Uterus (tissue), 3 donors: ENCODE measurements at regions not wholly inside any gene's neighbourhood (a gene's known extent, or its start where the extent isn't known, plus 50 kb on each side); places are given as distances from the start of the nearest gene placed in this dataset.

Experiments used
- DNase-seq, 2 donors: peaks; one replicate each; pipeline ENCODE4 v3.0.0-alpha.2; 2019 to 2020
- H3K27ac ChIP-seq, 2 donors: fragments of 200-600 bp; sonication (generic); 1 replicate in 1 of 2; 2 replicates in 1 of 2; pipeline ENCODE4 v1.5.1; 2016 to 2018
- H3K27me3 ChIP-seq, 2 donors: fragments of 200-600 bp; sonication (generic); one replicate each; pipeline ENCODE4 v1.5.1; 2018 to 2019; ENCODE audit warnings: control low read depth in 1 of 2
- H3K36me3 ChIP-seq, 2 donors: fragments of 200-600 bp; sonication (generic); one replicate each; pipeline ENCODE4 v1.5.1; 2019; ENCODE audit warnings: control low read depth in 1 of 2
- H3K4me1 ChIP-seq, 2 donors: fragments of 200-600 bp; sonication (generic); one replicate each; pipeline ENCODE4 v1.5.1; 2018 to 2019; ENCODE audit warnings: control low read depth in 1 of 2
- H3K4me3 ChIP-seq, 2 donors: fragments of 200-600 bp; sonication (generic); 1 replicate in 1 of 2; 2 replicates in 1 of 2; pipeline ENCODE4 v1.5.1; 2018 to 2019; ENCODE audit warnings: mild to moderate bottlenecking in 1 of 2
- H3K9me3 ChIP-seq, 2 donors: fragments of 200-600 bp; sonication (generic); one replicate each; pipeline ENCODE4 v1.5.1; 2019; ENCODE audit warnings: control low read depth in 1 of 2
- POLR2A ChIP-seq, 2 donors: fragments of 450-650 bp; IDR thresholded peaks; one replicate each; pipeline ENCODE4 v1.6.1; 2016; ENCODE audit warnings: antibody characterized with exemption in 2 of 2, mild to moderate bottlenecking in 1 of 2, moderate library complexity in 1 of 2
- intact Hi-C: fragments of 100-400 bp; cut with DNase I; formaldehyde crosslinking; loops from one replicate; pipeline ENCODE4 v1.15.1; 2023; ENCODE audit warnings: low total_unique reads
- TF ChIP-seq, protein P1 (sequence below), 4 experiments: fragments of 200-600 bp in 2 of 4; fragments of 450-650 bp in 2 of 4; sonication (generic) in 2 of 4; IDR thresholded peaks; one replicate each; pipeline ENCODE4 v1.5.1; 2016 to 2019; ENCODE audit warnings: antibody characterized with exemption in 4 of 4, mild to moderate bottlenecking in 2 of 4, moderate library complexity in 1 of 4
- donor health status: DM: yes; HTN: yes; CAD: no.

DNA sequence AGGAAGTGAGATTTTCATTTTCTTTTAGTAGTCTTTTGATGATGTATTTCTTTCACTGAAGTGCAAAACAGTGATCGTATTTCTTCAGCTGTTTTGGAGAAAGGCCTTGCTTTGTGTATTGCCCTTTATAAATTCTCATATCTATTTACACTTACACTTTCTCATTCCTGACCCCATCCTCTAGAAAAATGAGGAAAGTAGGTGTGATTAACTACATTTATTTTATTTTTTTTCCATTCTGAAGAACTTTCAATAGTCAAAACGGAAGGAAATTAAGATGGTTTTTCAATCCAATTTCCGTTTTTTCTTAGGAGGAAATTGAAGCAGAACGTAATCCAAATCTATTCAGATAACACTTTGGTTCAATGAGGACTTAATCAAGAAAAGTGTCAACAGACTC is 188.1 kb downstream of the SLITRK5 start:
- TF ChIP-seq POLR2A (IDR thresholded peaks at IDR 0.05) = no peak
- TF ChIP-seq, protein P1, sequence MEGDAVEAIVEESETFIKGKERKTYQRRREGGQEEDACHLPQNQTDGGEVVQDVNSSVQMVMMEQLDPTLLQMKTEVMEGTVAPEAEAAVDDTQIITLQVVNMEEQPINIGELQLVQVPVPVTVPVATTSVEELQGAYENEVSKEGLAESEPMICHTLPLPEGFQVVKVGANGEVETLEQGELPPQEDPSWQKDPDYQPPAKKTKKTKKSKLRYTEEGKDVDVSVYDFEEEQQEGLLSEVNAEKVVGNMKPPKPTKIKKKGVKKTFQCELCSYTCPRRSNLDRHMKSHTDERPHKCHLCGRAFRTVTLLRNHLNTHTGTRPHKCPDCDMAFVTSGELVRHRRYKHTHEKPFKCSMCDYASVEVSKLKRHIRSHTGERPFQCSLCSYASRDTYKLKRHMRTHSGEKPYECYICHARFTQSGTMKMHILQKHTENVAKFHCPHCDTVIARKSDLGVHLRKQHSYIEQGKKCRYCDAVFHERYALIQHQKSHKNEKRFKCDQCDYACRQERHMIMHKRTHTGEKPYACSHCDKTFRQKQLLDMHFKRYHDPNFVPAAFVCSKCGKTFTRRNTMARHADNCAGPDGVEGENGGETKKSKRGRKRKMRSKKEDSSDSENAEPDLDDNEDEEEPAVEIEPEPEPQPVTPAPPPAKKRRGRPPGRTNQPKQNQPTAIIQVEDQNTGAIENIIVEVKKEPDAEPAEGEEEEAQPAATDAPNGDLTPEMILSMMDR (IDR thresholded peaks at IDR 0.05) = no peak
- no peak for DNase-seq
- H3K36me3 ChIP-seq = no peaks in the 10 kb centered on the region
- no peak overlapping the region for H3K27ac ChIP-seq
- H3K4me1 ChIP-seq = no peaks in the 10 kb centered on the region
- H3K9me3 ChIP-seq = no peaks in the 10 kb centered on the region
- intact Hi-C loops = no loop called here
- no peaks in the 10 kb centered on the region for H3K27me3 ChIP-seq
- no peak overlapping the region for H3K4me3 ChIP-seq

DNA sequence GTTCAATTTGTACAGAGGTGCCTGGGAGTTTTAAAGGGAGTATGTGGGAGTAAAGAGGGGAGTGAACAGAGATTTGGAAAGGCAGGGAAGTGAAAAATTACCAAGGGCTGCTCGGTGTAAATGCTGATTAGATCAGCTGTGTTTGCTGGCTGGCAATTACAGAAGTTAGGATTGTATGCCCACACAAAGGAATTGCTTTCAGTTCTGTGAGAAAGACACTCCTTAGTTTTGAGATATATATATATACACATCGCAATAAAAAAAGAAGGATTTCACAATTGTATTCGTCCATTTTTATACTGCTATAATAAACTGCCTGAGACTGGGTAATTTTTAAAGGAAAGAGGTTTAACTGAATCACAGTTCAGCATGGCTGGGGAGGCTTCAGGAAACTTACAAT is 196.3 kb downstream of the SLITRK5 start:
- no peaks in the 10 kb centered on the region for H3K36me3 ChIP-seq
- H3K27me3 ChIP-seq = no peaks in the 10 kb centered on the region
- H3K27ac ChIP-seq = no peak overlapping the region
- TF ChIP-seq POLR2A (IDR thresholded peaks at IDR 0.05) = no peak
- TF ChIP-seq, protein P1 (IDR thresholded peaks at IDR 0.05) = no peak
- intact Hi-C loops = no loop called here
- H3K4me1 ChIP-seq = no peaks in the 10 kb centered on the region
- no peak for DNase-seq
- no peak overlapping the region for H3K4me3 ChIP-seq
- no peaks in the 10 kb centered on the region for H3K9me3 ChIP-seq

DNA sequence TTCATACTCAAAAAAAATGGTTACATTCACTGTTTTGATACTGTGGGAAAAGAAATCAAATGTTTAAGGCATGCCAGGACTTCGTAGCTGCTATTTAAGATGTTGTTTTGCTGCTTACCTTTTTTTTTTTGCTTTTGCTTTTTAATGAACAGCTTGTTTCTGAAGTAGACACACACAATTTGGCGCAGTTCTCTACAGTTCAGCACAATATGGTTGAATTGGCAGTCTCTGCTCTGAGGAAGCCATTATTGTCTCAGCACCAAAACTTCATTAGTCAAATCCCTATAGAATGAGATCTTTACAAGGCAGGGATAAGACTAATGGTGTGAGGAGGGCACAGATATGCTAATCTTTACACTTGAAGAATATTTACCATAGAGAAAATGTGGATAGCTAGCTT is 197.6 kb downstream of the SLITRK5 start:
- Histone ChIP-seq H3K9me3 (no peaks in the 10 kb centered on the region), H3K27ac (no peak overlapping the region), H3K4me3 (no peak overlapping the region), H3K27me3 (no peaks in the 10 kb centered on the region), H3K36me3 (no peaks in the 10 kb centered on the region), H3K4me1 (no peaks in the 10 kb centered on the region)
- DNase-seq = no peak
- intact Hi-C loops = no loop called here
- no peak for TF ChIP-seq POLR2A (IDR thresholded peaks at IDR 0.05)
- TF ChIP-seq, protein P1 (IDR thresholded peaks at IDR 0.05) = no peak

DNA sequence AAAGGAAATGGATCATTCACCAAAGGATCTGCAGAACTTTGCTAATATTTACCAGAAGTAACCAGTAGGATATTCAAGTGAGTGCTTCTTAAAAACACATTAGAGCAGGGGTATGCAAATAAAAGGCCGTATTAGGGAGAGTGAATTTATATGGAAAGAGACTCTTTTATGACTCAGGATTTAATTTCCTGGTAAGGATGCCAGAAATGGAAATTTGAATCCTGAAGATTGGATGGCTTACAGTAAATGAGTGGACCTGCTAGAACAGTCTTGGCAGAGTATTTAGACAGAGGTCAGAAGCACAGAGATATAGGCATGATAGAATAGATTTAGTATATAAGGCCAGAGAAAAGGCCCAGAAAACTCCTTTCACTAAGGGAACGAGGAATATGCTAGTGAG is 201.6 kb downstream of the SLITRK5 start:
- no peaks in the 10 kb centered on the region for H3K9me3 ChIP-seq

DNA sequence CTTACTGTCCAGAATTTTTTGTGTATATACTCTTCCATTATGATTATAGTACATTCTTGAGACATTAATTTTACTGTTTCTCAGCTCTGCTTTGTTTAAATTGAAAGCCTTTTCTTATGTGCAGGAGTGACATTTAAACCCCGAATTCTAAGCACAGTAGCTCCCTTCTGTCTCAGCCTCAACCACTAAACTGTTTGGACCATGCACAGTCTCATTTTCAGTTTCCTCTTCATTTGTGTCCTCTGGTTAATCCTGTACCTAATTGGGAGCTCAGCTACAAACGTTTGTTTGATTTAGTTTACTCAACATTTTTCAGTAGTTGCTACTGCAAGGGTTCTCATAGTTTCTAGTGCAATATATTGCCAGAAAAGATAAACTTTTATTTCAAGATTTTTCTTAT is 206.3 kb downstream of the SLITRK5 start:
- intact Hi-C loops = no loop called here
- H3K4me1 ChIP-seq = no peaks in the 10 kb centered on the region
- no peak for TF ChIP-seq POLR2A (IDR thresholded peaks at IDR 0.05)
- TF ChIP-seq, protein P1 (IDR thresholded peaks at IDR 0.05) = no peak
- no peaks in the 10 kb centered on the region for H3K36me3 ChIP-seq
- DNase-seq = no peak
- no peaks in the 10 kb centered on the region for H3K9me3 ChIP-seq
- no peak overlapping the region for H3K27ac ChIP-seq
- no peaks in the 10 kb centered on the region for H3K27me3 ChIP-seq
- H3K4me3 ChIP-seq = no peak overlapping the region

More for the DNA sequence above, 201.6 kb downstream of the SLITRK5 start:
- Histone ChIP-seq H3K36me3 (no peaks in the 10 kb centered on the region), H3K27ac (no peak overlapping the region), H3K4me3 (no peak overlapping the region), H3K4me1 (no peaks in the 10 kb centered on the region), H3K27me3 (no peaks in the 10 kb centered on the region)
- TF ChIP-seq, protein P1 (IDR thresholded peaks at IDR 0.05) = no peak
- no peak for TF ChIP-seq POLR2A (IDR thresholded peaks at IDR 0.05)
- DNase-seq = no peak
- intact Hi-C loops = no loop called here
